ENCODE measurements at regions not wholly inside any gene's neighbourhood (a gene's known extent, or its start where the extent isn't known, plus 50 kb on each side); places are given as distances from the start of the nearest gene placed in this dataset.

DNA sequence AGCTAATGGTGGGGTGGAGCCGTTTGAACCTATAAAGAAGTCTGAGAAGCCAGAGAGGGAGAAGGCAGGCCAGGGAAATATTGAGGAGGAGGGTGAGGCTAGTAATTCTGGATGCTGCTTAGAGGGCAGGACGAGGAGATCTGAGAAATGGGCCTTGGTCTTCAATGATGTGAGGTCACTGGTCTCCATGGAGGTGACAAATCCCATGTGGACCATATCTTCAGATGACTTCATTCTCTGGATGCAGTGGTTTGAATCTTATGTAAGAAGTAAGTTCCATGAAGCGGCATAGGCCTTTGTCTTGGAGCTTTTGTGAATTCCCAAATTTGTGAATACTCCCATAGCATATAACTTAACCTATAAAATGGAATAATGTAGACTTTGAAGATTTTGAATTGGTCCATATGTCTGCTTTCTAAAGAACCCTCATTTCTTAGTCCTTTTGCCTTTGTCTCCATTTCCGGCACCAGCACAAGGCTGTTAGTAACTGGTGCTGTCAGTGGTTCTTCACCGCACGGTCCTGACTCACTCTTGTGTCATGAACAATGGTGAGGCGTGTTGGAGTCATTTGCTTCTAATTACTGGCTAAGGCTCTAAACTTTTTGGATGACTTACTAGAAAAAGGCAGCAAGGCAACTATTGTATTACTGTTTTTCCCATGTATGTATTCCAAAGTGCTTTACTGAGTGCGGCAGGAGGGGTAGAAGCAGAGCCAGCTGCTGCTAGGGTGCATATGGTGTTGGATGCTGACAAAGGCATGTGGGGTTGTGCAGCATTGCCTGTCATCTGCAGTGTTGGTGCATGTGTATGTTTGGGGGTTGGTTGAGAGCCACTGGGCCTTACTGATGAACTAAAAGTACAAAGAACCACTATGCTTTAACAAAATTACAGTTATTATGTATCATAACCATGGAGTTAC, 279.3 kb upstream of the C2CD4B start:
- Mint-ChIP-seq H3K9me3 (no peaks in the 10 kb centered on the region), H3K27me3 (no peaks in the 10 kb centered on the region), H3K36me3 (no peaks in the 10 kb centered on the region), H3K4me1 (no peaks in the 10 kb centered on the region), H3K4me3 (no peak overlapping the region), H3K27ac (no peak overlapping the region)
- ATAC-seq (ENCODE audit: low read depth) (no peak), DNase-seq (no peak)
- POLR2A ChIA-PET = interaction anchor here (0.5 kb wide), 1 partner anchor 25 kb away, joined by 3 read pairs; no protein-coding TSS in a partner anchor

DNA sequence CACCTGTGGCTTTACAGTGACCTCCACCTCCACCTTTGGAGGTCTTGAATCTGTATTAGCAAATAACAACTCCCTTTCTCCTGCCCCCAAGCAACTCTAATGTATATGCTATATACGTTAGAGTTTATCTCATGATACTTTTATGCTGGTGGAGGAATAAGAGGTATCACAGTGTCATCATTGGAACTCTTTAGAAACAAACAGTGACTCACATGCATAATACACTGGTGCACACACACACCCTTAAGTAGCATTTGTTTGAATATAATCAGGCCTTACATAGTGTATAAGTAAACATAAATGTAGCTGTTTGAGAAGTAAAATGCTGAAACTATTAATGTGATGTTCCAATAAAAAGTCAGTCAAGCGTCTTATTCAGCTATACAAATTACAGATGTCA, 280.2 kb upstream of the C2CD4B start:
- H3K36me3 Mint-ChIP-seq = no peaks in the 10 kb centered on the region
- no peaks in the 10 kb centered on the region for H3K9me3 Mint-ChIP-seq
- DNase-seq = no peak
- H3K27me3 Mint-ChIP-seq = no peaks in the 10 kb centered on the region
- H3K4me1 Mint-ChIP-seq = no peaks in the 10 kb centered on the region
- H3K27ac Mint-ChIP-seq = no peak overlapping the region
- H3K4me3 Mint-ChIP-seq = no peak overlapping the region
- POLR2A ChIA-PET = interaction anchor here (1.1 kb wide), 1 partner anchor 10 kb away, joined by 3 read pairs; no protein-coding TSS in a partner anchor
- no peak for ATAC-seq (ENCODE audit: low read depth)

DNA sequence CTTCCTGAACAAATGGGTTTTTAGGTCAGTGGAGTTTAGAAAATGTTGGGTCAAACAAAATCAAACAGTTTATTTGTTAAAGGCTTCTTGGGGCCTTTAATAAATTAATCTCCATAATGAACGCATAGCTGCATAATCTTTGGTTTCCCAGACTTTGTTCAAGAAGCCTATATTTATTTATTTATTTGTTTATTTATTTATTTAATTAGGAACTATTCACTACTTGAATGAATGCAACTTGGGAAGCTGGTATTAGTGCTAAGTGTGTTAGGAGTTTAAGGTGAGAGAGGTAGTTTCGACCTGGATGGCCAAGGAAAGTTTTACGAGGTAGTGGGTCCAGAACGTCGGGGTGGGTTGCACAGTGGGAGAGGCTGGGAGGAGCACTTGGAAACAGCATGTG, 281.9 kb upstream of the C2CD4B start:
- no peak overlapping the region for H3K4me3 Mint-ChIP-seq
- H3K4me1 Mint-ChIP-seq = no peaks in the 10 kb centered on the region
- H3K9me3 Mint-ChIP-seq = no peaks in the 10 kb centered on the region
- H3K36me3 Mint-ChIP-seq = no peaks in the 10 kb centered on the region
- no peak overlapping the region for H3K27ac Mint-ChIP-seq
- POLR2A ChIA-PET = no interaction called here
- H3K27me3 Mint-ChIP-seq = no peaks in the 10 kb centered on the region
- ATAC-seq (ENCODE audit: low read depth) (no peak), DNase-seq (no peak)

DNA sequence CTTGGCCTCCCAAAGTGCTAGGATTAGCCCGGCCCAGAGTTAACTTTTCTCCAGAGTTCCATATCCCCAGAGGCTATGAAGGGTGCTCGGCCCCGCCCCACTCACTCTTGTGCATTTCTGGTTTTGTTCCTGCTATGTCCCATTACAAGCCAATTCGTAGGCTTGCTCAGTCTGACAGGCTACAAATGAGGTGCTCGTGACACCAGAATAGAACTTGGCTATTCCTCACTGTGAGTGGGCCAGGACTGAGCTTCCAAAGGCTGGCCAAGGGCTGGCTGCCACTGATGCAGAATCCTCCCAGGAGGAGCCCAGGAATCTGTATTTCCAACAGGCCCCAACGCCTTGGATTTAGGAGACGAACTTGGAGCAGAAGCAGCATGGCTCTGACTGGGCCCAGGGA, 282.7 kb upstream of the C2CD4B start:
- Mint-ChIP-seq H3K4me1 (no peaks in the 10 kb centered on the region), H3K9me3 (no peaks in the 10 kb centered on the region), H3K36me3 (no peaks in the 10 kb centered on the region), H3K4me3 (no peak overlapping the region), H3K27ac (no peak overlapping the region), H3K27me3 (no peaks in the 10 kb centered on the region)
- DNase-seq = no peak
- no peak for ATAC-seq (ENCODE audit: low read depth)
- POLR2A ChIA-PET = no interaction called here

DNA sequence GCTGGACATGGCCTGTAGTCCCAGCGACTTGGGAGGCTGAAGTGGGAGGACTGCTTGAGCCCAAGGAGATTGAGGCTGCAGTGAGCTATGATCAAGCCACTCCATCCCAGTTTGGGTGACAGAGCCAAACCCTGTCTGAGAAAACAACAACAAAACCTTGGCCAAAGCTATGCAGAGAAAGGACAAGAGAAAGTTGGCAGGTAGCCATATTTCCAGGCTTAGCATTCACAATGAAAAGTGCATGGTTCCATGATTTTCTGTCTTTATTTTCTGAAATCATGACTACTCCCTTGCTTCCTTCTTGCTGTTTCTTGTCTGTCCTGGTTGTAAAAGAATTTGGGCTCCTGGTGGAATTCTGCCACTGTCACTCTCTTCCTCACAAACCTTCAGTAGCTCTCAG, 284.6 kb upstream of the C2CD4B start:
- Mint-ChIP-seq H3K36me3 (no peaks in the 10 kb centered on the region), H3K27me3 (no peaks in the 10 kb centered on the region), H3K4me1 (no peaks in the 10 kb centered on the region), H3K4me3 (no peak overlapping the region), H3K27ac (no peak overlapping the region), H3K9me3 (no peaks in the 10 kb centered on the region)
- DNase-seq (no peak), ATAC-seq (ENCODE audit: low read depth) (no peak)
- POLR2A ChIA-PET = no interaction called here

DNA sequence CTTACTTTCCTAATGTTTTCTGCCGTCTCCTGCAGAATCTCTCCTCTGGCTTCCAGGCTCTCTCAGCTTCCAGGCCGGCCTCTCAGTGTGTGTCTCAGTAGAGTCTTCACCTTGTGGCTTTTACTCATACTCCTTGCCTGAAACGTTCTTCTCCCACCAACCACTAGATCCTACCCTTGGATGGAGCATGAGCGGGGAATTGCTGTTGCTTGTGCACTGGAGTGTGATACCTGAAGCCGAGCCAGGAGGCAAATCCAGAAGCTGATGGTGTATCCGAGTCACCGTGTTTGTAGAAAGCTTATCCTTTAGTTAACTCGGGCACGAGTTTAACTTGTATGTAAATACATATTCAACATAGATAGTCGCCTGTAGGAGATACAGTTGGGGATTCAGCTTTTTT, 285.0 kb upstream of the C2CD4B start:
- Mint-ChIP-seq H3K27ac (no peak overlapping the region), H3K9me3 (no peaks in the 10 kb centered on the region), H3K4me3 (no peak overlapping the region), H3K36me3 (no peaks in the 10 kb centered on the region), H3K4me1 (no peaks in the 10 kb centered on the region), H3K27me3 (no peaks in the 10 kb centered on the region)
- ATAC-seq (ENCODE audit: low read depth) = no peak
- DNase-seq = no peak
- POLR2A ChIA-PET = no interaction called here

DNA sequence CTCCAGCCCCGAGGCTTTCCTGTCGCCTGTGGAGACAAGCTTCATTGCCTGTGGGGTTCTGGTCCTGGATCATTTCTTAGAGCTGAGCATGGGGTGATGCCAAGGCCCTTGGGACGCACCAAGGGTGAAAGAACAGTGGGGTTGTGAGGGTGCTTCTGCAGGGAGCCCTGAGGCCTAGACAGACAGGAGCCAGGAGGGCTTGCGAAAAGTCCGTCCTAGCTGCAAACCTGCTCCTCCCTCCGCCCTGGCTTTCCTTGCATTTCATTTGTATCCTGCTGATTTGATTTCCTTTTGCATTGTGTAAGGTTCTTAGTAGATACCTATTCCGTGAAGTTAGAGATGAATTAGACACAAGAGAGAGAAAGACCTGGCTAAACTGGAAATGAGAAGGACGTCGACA, 286.9 kb upstream of the C2CD4B start:
- Mint-ChIP-seq H3K9me3 (no peaks in the 10 kb centered on the region), H3K36me3 (no peaks in the 10 kb centered on the region), H3K4me1 (no peaks in the 10 kb centered on the region), H3K27ac (no peak overlapping the region), H3K4me3 (no peak overlapping the region), H3K27me3 (no peaks in the 10 kb centered on the region)
- ATAC-seq (ENCODE audit: low read depth) = no peak
- POLR2A ChIA-PET = no interaction called here
- DNase-seq = no peak

DNA sequence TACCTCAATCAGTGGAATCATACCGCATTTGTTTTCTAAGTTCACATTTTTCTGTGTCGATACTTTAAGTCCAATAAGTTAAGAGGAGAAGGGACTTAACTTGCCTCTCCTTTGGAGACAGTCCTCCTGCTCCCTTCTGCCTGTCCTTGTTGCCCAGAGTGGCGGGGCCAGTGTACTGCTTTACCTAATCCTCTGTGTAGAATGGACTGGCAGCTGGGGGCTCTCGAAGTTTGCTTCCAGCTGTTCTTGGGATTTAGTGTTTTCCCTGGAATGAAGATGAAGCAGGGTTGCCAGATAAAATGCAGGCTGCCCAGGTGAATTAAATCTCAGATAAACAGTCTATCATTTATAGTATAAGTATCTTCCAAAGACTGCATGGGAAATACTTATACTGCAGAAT, 287.6 kb upstream of the C2CD4B start:
- H3K27me3 Mint-ChIP-seq = no peaks in the 10 kb centered on the region
- POLR2A ChIA-PET = no interaction called here
- no peaks in the 10 kb centered on the region for H3K9me3 Mint-ChIP-seq
- H3K4me1 Mint-ChIP-seq = no peaks in the 10 kb centered on the region
- no peak overlapping the region for H3K4me3 Mint-ChIP-seq
- H3K27ac Mint-ChIP-seq = no peak overlapping the region
- ATAC-seq (ENCODE audit: low read depth) = no peak
- DNase-seq = no peak
- H3K36me3 Mint-ChIP-seq = no peaks in the 10 kb centered on the region

DNA sequence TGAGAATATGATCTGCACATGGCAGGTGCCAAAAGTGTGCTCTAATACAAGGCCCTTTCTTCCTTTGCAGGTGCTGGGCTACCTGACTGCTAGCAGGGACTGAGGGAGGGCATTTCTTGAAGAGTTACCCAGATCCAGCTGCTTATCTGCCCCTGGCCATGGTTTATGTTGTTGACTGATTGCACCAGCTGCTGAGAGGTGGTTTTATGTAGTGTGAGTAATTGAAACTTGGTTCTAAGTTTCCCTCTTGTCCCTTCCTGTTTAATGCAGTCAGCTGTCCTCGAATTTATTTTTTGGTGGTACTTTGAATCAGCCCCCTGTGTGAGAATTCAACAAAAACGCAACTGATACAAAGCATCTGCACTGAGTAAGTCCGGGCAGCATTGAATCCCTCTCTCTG, 288.3 kb upstream of the C2CD4B start:
- Mint-ChIP-seq H3K4me1 (no peaks in the 10 kb centered on the region), H3K27me3 (no peaks in the 10 kb centered on the region), H3K36me3 (no peaks in the 10 kb centered on the region), H3K4me3 (no peak overlapping the region), H3K27ac (no peak overlapping the region), H3K9me3 (no peaks in the 10 kb centered on the region)
- DNase-seq (no peak), ATAC-seq (ENCODE audit: low read depth) (no peak)
- POLR2A ChIA-PET = no interaction called here

DNA sequence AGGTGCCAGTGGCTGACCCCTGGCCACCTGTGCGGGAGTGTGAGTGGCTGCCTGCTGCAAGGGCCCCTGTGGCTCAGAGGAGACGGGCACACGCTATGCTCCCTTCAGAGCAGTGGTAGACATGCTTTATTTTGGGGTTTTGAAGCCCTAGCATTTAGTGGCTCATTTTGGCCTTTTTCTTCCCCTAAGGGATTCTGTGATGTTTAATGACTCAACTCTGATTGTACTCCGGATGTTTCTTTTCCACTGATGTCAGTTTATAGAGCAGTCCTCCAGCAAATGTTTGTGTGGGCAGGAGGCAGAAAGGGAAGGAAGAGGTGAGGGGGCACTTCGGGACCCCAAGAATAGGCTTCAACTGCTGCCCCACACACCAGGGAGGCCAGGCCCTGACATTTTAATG, 288.9 kb upstream of the C2CD4B start:
- H3K4me1 Mint-ChIP-seq = no peaks in the 10 kb centered on the region
- POLR2A ChIA-PET = no interaction called here
- H3K27ac Mint-ChIP-seq = no peak overlapping the region
- no peaks in the 10 kb centered on the region for H3K9me3 Mint-ChIP-seq
- ATAC-seq (ENCODE audit: low read depth) (no peak), DNase-seq (no peak)
- no peaks in the 10 kb centered on the region for H3K36me3 Mint-ChIP-seq
- H3K27me3 Mint-ChIP-seq = no peaks in the 10 kb centered on the region
- H3K4me3 Mint-ChIP-seq = no peak overlapping the region

DNA sequence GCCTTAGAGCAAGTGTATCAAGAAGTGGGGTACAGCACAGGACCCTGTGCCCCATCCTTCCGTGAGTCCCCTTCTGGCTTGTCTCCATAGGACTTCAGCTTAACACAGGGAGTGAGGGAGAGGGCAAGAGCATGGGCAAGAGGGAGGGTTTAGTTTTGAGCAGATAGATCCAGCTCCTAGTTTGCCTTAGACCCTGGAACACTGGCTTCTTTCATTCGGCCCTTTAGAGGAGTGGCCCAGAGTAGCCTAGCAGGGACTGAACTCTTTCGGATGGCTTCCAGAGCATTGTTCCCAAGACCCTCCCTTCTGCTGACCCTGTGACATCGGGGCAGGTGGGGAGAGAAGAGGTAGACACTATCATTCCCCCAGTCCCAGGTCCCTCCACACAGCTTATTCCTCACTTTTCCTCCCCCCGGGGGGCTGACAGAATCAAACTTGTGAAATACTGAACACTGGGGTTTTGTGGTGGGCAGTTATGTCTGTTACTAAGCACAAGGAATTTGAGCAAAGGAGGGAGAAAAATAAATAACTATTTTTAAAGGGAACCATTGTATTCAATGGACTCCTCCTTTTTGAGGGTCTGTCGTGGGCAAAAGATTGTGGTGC, 289.6 kb upstream of the C2CD4B start:
- no peaks in the 10 kb centered on the region for H3K9me3 Mint-ChIP-seq
- DNase-seq (no peak), ATAC-seq (ENCODE audit: low read depth) (no peak)
- H3K4me1 Mint-ChIP-seq = no peaks in the 10 kb centered on the region
- POLR2A ChIA-PET = no interaction called here
- no peaks in the 10 kb centered on the region for H3K27me3 Mint-ChIP-seq
- no peaks in the 10 kb centered on the region for H3K36me3 Mint-ChIP-seq
- no peak overlapping the region for H3K27ac Mint-ChIP-seq
- H3K4me3 Mint-ChIP-seq = no peak overlapping the region

DNA sequence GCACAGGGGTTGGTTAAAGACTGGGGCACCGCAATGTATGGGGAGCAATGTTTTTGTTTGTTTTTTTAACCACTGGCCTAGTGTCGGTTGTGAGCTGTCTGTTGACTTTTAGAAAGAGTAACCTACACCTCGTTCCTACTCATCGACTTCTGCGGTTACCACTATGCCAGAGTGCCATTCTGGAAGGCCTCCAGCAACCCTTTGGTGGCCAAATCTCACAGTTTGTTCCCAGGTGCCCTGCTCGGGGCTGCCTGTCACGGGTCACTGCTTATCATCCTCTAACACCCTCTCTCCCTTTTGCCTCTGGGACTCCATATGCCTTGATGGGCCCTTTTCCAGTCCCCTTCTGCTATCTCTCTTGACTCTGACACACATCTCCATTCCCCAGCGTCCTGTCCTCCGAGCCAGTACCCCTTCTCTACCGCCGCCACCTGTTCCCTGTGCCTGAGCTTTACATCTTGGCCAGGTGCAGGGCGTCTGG, 290.4 kb upstream of the C2CD4B start:
- POLR2A ChIA-PET = interaction anchor here (0.7 kb wide), 1 partner anchor 674 kb away, joined by 3 read pairs; no protein-coding TSS in a partner anchor
- H3K27me3 Mint-ChIP-seq = no peaks in the 10 kb centered on the region
- no peaks in the 10 kb centered on the region for H3K4me1 Mint-ChIP-seq
- H3K36me3 Mint-ChIP-seq = no peaks in the 10 kb centered on the region
- ATAC-seq (ENCODE audit: low read depth) = no peak
- H3K27ac Mint-ChIP-seq = no peak overlapping the region
- no peaks in the 10 kb centered on the region for H3K9me3 Mint-ChIP-seq
- no peak overlapping the region for H3K4me3 Mint-ChIP-seq
- DNase-seq = no peak

DNA sequence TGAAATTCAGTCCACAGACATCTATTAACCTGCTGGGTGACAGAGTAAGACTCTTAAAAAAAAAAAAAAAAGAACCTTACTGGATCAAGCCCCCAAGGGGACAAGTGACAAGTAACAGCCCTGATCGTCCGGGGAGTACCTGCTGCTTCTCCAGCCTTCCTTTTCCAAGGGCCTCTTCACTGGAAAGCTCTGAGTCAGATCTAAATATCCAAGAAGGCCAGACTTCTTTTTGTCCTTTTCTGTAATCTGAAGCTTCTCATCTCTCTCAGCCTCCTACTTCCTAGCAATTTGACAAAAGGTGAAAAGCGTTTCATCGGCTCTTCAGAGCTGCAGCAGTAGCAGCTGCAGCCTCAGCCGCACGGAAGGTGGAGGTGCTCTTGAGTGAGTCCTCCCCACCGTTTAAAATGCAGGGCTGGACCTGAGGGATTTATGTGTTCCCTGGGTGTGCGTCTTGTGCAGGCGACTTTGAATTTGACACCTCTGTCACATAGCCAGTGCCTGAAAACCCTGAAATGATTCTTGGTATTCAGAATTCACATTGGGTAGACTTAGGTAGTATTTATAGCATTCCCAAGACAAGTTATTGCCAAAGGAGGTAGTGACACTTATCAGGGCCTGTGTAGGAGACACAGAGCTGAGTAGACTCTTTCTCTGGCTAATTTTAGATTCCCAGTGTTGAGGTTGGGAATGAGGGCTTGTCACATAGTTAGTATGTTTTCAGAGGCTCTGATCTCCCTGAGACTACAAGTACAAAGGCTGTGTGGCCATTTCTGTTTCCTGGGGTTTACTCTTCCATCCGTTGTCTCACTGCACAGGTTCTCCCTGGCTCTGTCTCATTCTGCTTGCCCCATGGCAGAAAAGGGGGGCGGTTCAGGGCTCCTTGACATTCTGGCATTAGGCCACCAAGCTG, 291.2 kb upstream of the C2CD4B start:
- DNase-seq = no peak
- POLR2A ChIA-PET = interaction anchor here (0.7 kb wide), 1 partner anchor 674 kb away, joined by 3 read pairs; no protein-coding TSS in a partner anchor
- Mint-ChIP-seq H3K4me1 (no peaks in the 10 kb centered on the region), H3K27ac (no peak overlapping the region), H3K4me3 (no peak overlapping the region), H3K9me3 (no peaks in the 10 kb centered on the region), H3K27me3 (no peaks in the 10 kb centered on the region), H3K36me3 (no peaks in the 10 kb centered on the region)
- ATAC-seq (ENCODE audit: low read depth) = no peak
